ENCODE measurements at regions not wholly inside any gene's neighbourhood (a gene's known extent, or its start where the extent isn't known, plus 50 kb on each side); places are given as distances from the start of the nearest gene placed in this dataset.

GRCh38 chr5:5798462-5798861 is 376.0 kb downstream of the ICE1 start:
- DNase-seq (ENCODE audit: low read depth, low spot score) = no peak

- DNase-seq (ENCODE audit: low read depth, low spot score) = no peak
Measured at GRCh38 chr5:5798041-5798440, 375.6 kb downstream of the ICE1 start.

GRCh38 chr5:5795074-5795771 is 372.7 kb downstream of the ICE1 start:
- no peak for DNase-seq (ENCODE audit: low read depth, low spot score)

- DNase-seq (ENCODE audit: low read depth, low spot score) = no peak
Measured at GRCh38 chr5:5794118-5794560, 371.7 kb downstream of the ICE1 start.

- DNase-seq (ENCODE audit: low read depth, low spot score) = no peak
Measured at GRCh38 chr5:5793242-5794117, 371.0 kb downstream of the ICE1 start.

GRCh38 chr5:5792106-5792505 is 369.6 kb downstream of the ICE1 start:
- no peak for DNase-seq (ENCODE audit: low read depth, low spot score)

- DNase-seq (ENCODE audit: low read depth, low spot score) = no peak
Measured at GRCh38 chr5:5788793-5789192, 366.3 kb downstream of the ICE1 start.

- no peak for DNase-seq (ENCODE audit: low read depth, low spot score)
Measured at GRCh38 chr5:5787373-5787772, 364.9 kb downstream of the ICE1 start.

GRCh38 chr5:5784101-5784500 is 361.6 kb downstream of the ICE1 start:
- no peak for DNase-seq (ENCODE audit: low read depth, low spot score)

- DNase-seq (ENCODE audit: low read depth, low spot score) = no peak
Measured at GRCh38 chr5:5783021-5783420, 360.5 kb downstream of the ICE1 start.

GRCh38 chr5:5782402-5782801 is 359.9 kb downstream of the ICE1 start:
- no peak for DNase-seq (ENCODE audit: low read depth, low spot score)

- no peak for DNase-seq (ENCODE audit: low read depth, low spot score)
Measured at GRCh38 chr5:5781335-5781734, 358.9 kb downstream of the ICE1 start.

- DNase-seq (ENCODE audit: low read depth, low spot score) = no peak
Measured at GRCh38 chr5:5780253-5780652, 357.8 kb downstream of the ICE1 start.

GRCh38 chr5:5777013-5777412 is 354.5 kb downstream of the ICE1 start:
- DNase-seq (ENCODE audit: low read depth, low spot score) = no peak

- DNase-seq (ENCODE audit: low read depth, low spot score) = no peak
Measured at GRCh38 chr5:5772202-5772601, 349.7 kb downstream of the ICE1 start.

GRCh38 chr5:5770825-5771224 is 348.3 kb downstream of the ICE1 start:
- DNase-seq (ENCODE audit: low read depth, low spot score) = no peak

- no peak for DNase-seq (ENCODE audit: low read depth, low spot score)
Measured at GRCh38 chr5:5767286-5767928, 344.9 kb downstream of the ICE1 start.

GRCh38 chr5:5765066-5765850 is 342.8 kb downstream of the ICE1 start:
- DNase-seq (ENCODE audit: low read depth, low spot score) = no peak

GRCh38 chr5:5764246-5764645 is 341.8 kb downstream of the ICE1 start:
- no peak for DNase-seq (ENCODE audit: low read depth, low spot score)

GRCh38 chr5:5756762-5757161 is 334.3 kb downstream of the ICE1 start:
- DNase-seq (ENCODE audit: low read depth, low spot score) = no peak

GRCh38 chr5:5755888-5756287 is 333.4 kb downstream of the ICE1 start:
- DNase-seq (ENCODE audit: low read depth, low spot score) = no peak

GRCh38 chr5:5752844-5753243 is 330.4 kb downstream of the ICE1 start:
- no peak for DNase-seq (ENCODE audit: low read depth, low spot score)

Data from iPS DF 19.7 (cell line).